Endothelial cell of umbilical vein (primary cell): ENCODE measurements at regions not wholly inside any gene's neighbourhood (a gene's known extent, or its start where the extent isn't known, plus 50 kb on each side); places are given as distances from the start of the nearest gene placed in this dataset.

ENCODE experiments used
- EZH2 ChIP-seq: IDR thresholded peaks from 2 replicates; pipeline ENCODE4 v1.6.1; 2012; ENCODE audit warnings: borderline replicate concordance, low read depth, mild to moderate bottlenecking, moderate library complexity, low read length, inconsistent platforms; ENCODE audit not compliant: severe bottlenecking
- FOS ChIP-seq: IDR thresholded peaks from 2 replicates; pipeline ENCODE4 v1.6.1; 2011; ENCODE audit warnings: mild to moderate bottlenecking, low read length, moderate library complexity, borderline replicate concordance; ENCODE audit not compliant: insufficient read depth
- POLR2A ChIP-seq: IDR thresholded peaks from 2 replicates; pipeline ENCODE4 v1.6.1; 2012; ENCODE audit warnings: low read depth, mild to moderate bottlenecking, control low read depth, low read length
- POLR2AphosphoS5 ChIP-seq: IDR thresholded peaks from 2 replicates; pipeline ENCODE4 v1.6.1; 2012; ENCODE audit warnings: low read depth, mild to moderate bottlenecking, control low read depth, low read length, moderate library complexity; ENCODE audit not compliant: insufficient read depth
- TF ChIP-seq, protein P1 (sequence below), 2 donors: IDR thresholded peaks; 1 replicate in 1 of 2; 2 replicates in 1 of 2; pipeline ENCODE4 v1.5.1; 2011; ENCODE audit warnings: low read length in 2 of 2, mild to moderate bottlenecking in 2 of 2, moderate library complexity in 2 of 2, control low read depth in 1 of 2, inconsistent platforms in 1 of 2, low read depth in 1 of 2; ENCODE audit not compliant: insufficient read depth in 1 of 2; ENCODE audit errors: extremely low read depth in 1 of 2
- TF ChIP-seq, protein P2 (sequence below): IDR thresholded peaks from 2 replicates; pipeline ENCODE4 v1.6.1; 2011; ENCODE audit not compliant: insufficient read depth, insufficient read length

DNA sequence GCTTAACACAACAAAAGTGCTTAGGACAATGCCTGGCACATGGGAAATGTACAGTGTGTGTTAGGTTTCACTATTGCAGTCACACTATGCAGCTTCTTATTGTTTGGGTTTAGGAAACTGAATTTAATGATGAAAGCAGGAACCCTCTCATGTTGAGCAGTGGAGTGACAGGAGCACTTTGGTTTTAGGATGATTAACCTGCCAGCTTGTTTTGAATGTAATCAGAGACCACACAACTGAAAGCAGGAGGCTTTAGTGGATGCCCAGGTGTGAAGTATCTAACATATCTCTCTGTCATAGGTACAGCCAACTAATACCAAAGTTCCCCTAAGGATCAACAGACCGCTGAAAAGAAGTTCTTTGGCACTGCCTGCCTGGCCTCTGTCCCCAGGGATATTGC is 406.9 kb upstream of the USP24 start:
- TF ChIP-seq, protein P1, sequence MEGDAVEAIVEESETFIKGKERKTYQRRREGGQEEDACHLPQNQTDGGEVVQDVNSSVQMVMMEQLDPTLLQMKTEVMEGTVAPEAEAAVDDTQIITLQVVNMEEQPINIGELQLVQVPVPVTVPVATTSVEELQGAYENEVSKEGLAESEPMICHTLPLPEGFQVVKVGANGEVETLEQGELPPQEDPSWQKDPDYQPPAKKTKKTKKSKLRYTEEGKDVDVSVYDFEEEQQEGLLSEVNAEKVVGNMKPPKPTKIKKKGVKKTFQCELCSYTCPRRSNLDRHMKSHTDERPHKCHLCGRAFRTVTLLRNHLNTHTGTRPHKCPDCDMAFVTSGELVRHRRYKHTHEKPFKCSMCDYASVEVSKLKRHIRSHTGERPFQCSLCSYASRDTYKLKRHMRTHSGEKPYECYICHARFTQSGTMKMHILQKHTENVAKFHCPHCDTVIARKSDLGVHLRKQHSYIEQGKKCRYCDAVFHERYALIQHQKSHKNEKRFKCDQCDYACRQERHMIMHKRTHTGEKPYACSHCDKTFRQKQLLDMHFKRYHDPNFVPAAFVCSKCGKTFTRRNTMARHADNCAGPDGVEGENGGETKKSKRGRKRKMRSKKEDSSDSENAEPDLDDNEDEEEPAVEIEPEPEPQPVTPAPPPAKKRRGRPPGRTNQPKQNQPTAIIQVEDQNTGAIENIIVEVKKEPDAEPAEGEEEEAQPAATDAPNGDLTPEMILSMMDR (IDR thresholded peaks at IDR 0.05; ENCODE audit: extremely low read depth in 1 of 2, insufficient read depth in 1 of 2, low read depth in 1 of 2, low read length in 2 of 2): no peak
- TF ChIP-seq EZH2 (no peak), POLR2AphosphoS5 (no peak), POLR2A (no peak), FOS (no peak)
- TF ChIP-seq, protein P2, sequence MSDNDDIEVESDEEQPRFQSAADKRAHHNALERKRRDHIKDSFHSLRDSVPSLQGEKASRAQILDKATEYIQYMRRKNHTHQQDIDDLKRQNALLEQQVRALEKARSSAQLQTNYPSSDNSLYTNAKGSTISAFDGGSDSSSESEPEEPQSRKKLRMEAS: no peak
